Muscle layer of duodenum (tissue), 2 donors: ENCODE measurements at regions not wholly inside any gene's neighbourhood (a gene's known extent, or its start where the extent isn't known, plus 50 kb on each side); places are given as distances from the start of the nearest gene placed in this dataset.
"Not testable (repeated sequence)": the region's sequence is repeated elsewhere in the genome, so short reads cannot be mapped to it uniquely, and the experiment has no call there.

ENCODE experiments used
- H3K27ac ChIP-seq: one replicate; pipeline ENCODE4 v1.7.0; 2013; ENCODE audit warnings: mild to moderate bottlenecking, low read length
- H3K27me3 ChIP-seq: one replicate; pipeline ENCODE4 v1.7.0; 2013; ENCODE audit warnings: low read depth, mild to moderate bottlenecking, control low read depth, low read length
- H3K36me3 ChIP-seq, 2 donors: one replicate each; pipeline ENCODE4 v1.7.0; 2013; ENCODE audit warnings: low read length in 2 of 2, control low read depth in 1 of 2, mild to moderate bottlenecking in 1 of 2; ENCODE audit not compliant: insufficient read depth in 2 of 2, control insufficient read depth in 1 of 2
- H3K4me1 ChIP-seq, 2 donors: one replicate each; pipeline ENCODE4 v1.7.0; 2013; ENCODE audit warnings: low read length in 2 of 2, mild to moderate bottlenecking in 2 of 2, control low read depth in 1 of 2, moderate library complexity in 1 of 2; ENCODE audit not compliant: insufficient read depth in 2 of 2, control insufficient read depth in 1 of 2
- H3K4me3 ChIP-seq, 2 donors: one replicate each; pipeline ENCODE4 v1.7.0; 2013; ENCODE audit warnings: low read length in 2 of 2, low read depth in 1 of 2, mild to moderate bottlenecking in 1 of 2
- H3K9me3 ChIP-seq, 2 donors: one replicate each; pipeline ENCODE4 v1.7.0; 2013; ENCODE audit warnings: low read length in 2 of 2, control low read depth in 1 of 2, mild to moderate bottlenecking in 1 of 2; ENCODE audit not compliant: control insufficient read depth in 1 of 2
- donor health status: healthy.

- Histone ChIP-seq H3K36me3 (no peaks in the 10 kb centered on the region), H3K4me1 (no peaks in the 10 kb centered on the region)
Observed at GRCh38 chr2:184402381-184402780, 195.9 kb upstream of the ZNF804A start.

GRCh38 chr2:184407041-184407630 is 191.2 kb upstream of the ZNF804A start:
- H3K36me3 ChIP-seq, H3K9me3 ChIP-seq, H3K27ac ChIP-seq, H3K4me3 ChIP-seq, H3K27me3 ChIP-seq, H3K4me1 ChIP-seq: not testable (repeated sequence)

More at GRCh38 chr2:184402381-184402780, 195.9 kb upstream of the ZNF804A start:
- Histone ChIP-seq H3K27me3 (no peaks in the 10 kb centered on the region), H3K4me3 (no peak overlapping the region), H3K27ac (no peak overlapping the region), H3K9me3 (no peaks in the 10 kb centered on the region)

- H3K4me1 ChIP-seq: no peaks in the 10 kb centered on the region
- no peak overlapping the region for H3K4me3 ChIP-seq
- no peak overlapping the region for H3K27ac ChIP-seq
- H3K27me3 ChIP-seq: no peaks in the 10 kb centered on the region
- H3K9me3 ChIP-seq: no peaks in the 10 kb centered on the region
- H3K36me3 ChIP-seq: no peaks in the 10 kb centered on the region
Observed at GRCh38 chr2:184410160-184410559, 188.2 kb upstream of the ZNF804A start.

GRCh38 chr2:184413221-184413620 is 185.1 kb upstream of the ZNF804A start:
- Histone ChIP-seq H3K27me3 (no peaks in the 10 kb centered on the region), H3K36me3 (no peaks in the 10 kb centered on the region), H3K9me3 (no peaks in the 10 kb centered on the region), H3K27ac (no peak overlapping the region), H3K4me3 (no peak overlapping the region), H3K4me1 (no peaks in the 10 kb centered on the region)

- Histone ChIP-seq H3K36me3 (no peaks in the 10 kb centered on the region), H3K27me3 (no peaks in the 10 kb centered on the region), H3K4me1 (no peaks in the 10 kb centered on the region), H3K9me3 (no peaks in the 10 kb centered on the region), H3K27ac (no peak overlapping the region), H3K4me3 (no peak overlapping the region)
Observed at GRCh38 chr2:184413671-184414229, 184.6 kb upstream of the ZNF804A start.

- H3K27me3 ChIP-seq: no peaks in the 10 kb centered on the region
- no peaks in the 10 kb centered on the region for H3K36me3 ChIP-seq
- H3K4me1 ChIP-seq: no peaks in the 10 kb centered on the region
- no peaks in the 10 kb centered on the region for H3K9me3 ChIP-seq
- no peak overlapping the region for H3K27ac ChIP-seq
- no peak overlapping the region for H3K4me3 ChIP-seq
Observed at GRCh38 chr2:184416146-184416913, 182.0 kb upstream of the ZNF804A start.

GRCh38 chr2:184419744-184420143 is 178.6 kb upstream of the ZNF804A start:
- H3K4me1 ChIP-seq: no peaks in the 10 kb centered on the region
- H3K36me3 ChIP-seq: no peaks in the 10 kb centered on the region

GRCh38 chr2:184421456-184421855 is 176.9 kb upstream of the ZNF804A start:
- H3K4me3 ChIP-seq, H3K4me1 ChIP-seq, H3K9me3 ChIP-seq, H3K27ac ChIP-seq, H3K27me3 ChIP-seq, H3K36me3 ChIP-seq: not testable (repeated sequence)

More at GRCh38 chr2:184419744-184420143, 178.6 kb upstream of the ZNF804A start:
- Histone ChIP-seq H3K4me3 (no peak overlapping the region), H3K9me3 (no peaks in the 10 kb centered on the region), H3K27ac (no peak overlapping the region), H3K27me3 (no peaks in the 10 kb centered on the region)

- Histone ChIP-seq H3K27me3 (no peaks in the 10 kb centered on the region), H3K9me3 (no peaks in the 10 kb centered on the region), H3K36me3 (no peaks in the 10 kb centered on the region), H3K27ac (no peak overlapping the region), H3K4me1 (no peaks in the 10 kb centered on the region), H3K4me3 (no peak overlapping the region)
Observed at GRCh38 chr2:184425083-184425482, 173.2 kb upstream of the ZNF804A start.

- Histone ChIP-seq H3K4me1 (no peaks in the 10 kb centered on the region), H3K27ac (no peak overlapping the region), H3K36me3 (no peaks in the 10 kb centered on the region)
Observed at GRCh38 chr2:184444217-184444616, 154.1 kb upstream of the ZNF804A start.

GRCh38 chr2:184444623-184445223 is 153.6 kb upstream of the ZNF804A start:
- no peaks in the 10 kb centered on the region for H3K4me1 ChIP-seq
- no peak overlapping the region for H3K27ac ChIP-seq
- H3K27me3 ChIP-seq: no peaks in the 10 kb centered on the region
- H3K4me3 ChIP-seq: no peak overlapping the region
- no peaks in the 10 kb centered on the region for H3K36me3 ChIP-seq
- no peaks in the 10 kb centered on the region for H3K9me3 ChIP-seq

More at GRCh38 chr2:184444217-184444616, 154.1 kb upstream of the ZNF804A start:
- H3K9me3 ChIP-seq: no peaks in the 10 kb centered on the region
- no peaks in the 10 kb centered on the region for H3K27me3 ChIP-seq
- no peak overlapping the region for H3K4me3 ChIP-seq
